SK-N-SH treated with all-trans-retinoic acid at 6 μM for 48 hours (cell line): ENCODE measurements at regions not wholly inside any gene's neighbourhood (a gene's known extent, or its start where the extent isn't known, plus 50 kb on each side); places are given as distances from the start of the nearest gene placed in this dataset.

Source experiments
- ATAC-seq: fragments of 200-7000 bp; cut with Tn5 transposase; 3 replicates; pipeline ENCODE4 v1.9.1; 2020; ENCODE audit warnings: mild to moderate bottlenecking, moderate library complexity
- ARNTL ChIP-seq: fragments of 450-650 bp; formaldehyde crosslinking; IDR thresholded peaks from 2 replicates; pipeline ENCODE4 v1.5.0; 2020; ENCODE audit warnings: low read depth, mild to moderate bottlenecking, moderate library complexity, borderline replicate concordance
- CREB5 ChIP-seq: fragments of 250-450 bp; sonication (Bioruptor Pico); IDR thresholded peaks from 2 replicates; pipeline ENCODE4 v1.5.1; 2020; ENCODE audit warnings: low read depth, mild to moderate bottlenecking, moderate library complexity
- CSRNP3 ChIP-seq: fragments of 250-450 bp; sonication (Bioruptor Pico); IDR thresholded peaks from 2 replicates; pipeline ENCODE4 v1.5.1; 2021; ENCODE audit warnings: mild to moderate bottlenecking, moderate library complexity
- ESRRG ChIP-seq: fragments of 250-450 bp; sonication (Bioruptor Pico); IDR thresholded peaks from 2 replicates; pipeline ENCODE4 v1.6.1; 2021; ENCODE audit warnings: mild to moderate bottlenecking
- GLIS3 ChIP-seq: fragments of 250-450 bp; sonication (Bioruptor Pico); IDR thresholded peaks from 2 replicates; pipeline ENCODE4 v1.5.0; 2020; ENCODE audit warnings: mild to moderate bottlenecking, moderate library complexity
- ISL1 ChIP-seq: fragments of 250-450 bp; sonication (Bioruptor Pico); IDR thresholded peaks from 2 replicates; pipeline ENCODE4 v2.1.2; 2022; ENCODE audit warnings: mild to moderate bottlenecking, moderate library complexity
- OSR1 ChIP-seq: fragments of 250-450 bp; sonication (Bioruptor Pico); IDR thresholded peaks from 2 replicates; pipeline ENCODE4 v1.8.0; 2022; ENCODE audit warnings: moderate library complexity, mild to moderate bottlenecking, inconsistent platforms
- PATZ1 ChIP-seq: fragments of 250-450 bp; sonication (Bioruptor Pico); IDR thresholded peaks from 2 replicates; pipeline ENCODE4 v1.8.0; 2020; ENCODE audit warnings: mild to moderate bottlenecking, moderate library complexity, borderline replicate concordance
- PPARA ChIP-seq: fragments of 250-450 bp; sonication (Bioruptor Pico); IDR thresholded peaks from 2 replicates; pipeline ENCODE4 v1.5.0; 2020; ENCODE audit warnings: mild to moderate bottlenecking, borderline replicate concordance
- RARB ChIP-seq: fragments of 250-450 bp; sonication (Bioruptor Pico); IDR thresholded peaks from 2 replicates; pipeline ENCODE4 v1.8.0; 2021; ENCODE audit warnings: mild to moderate bottlenecking, moderate library complexity
- SNAI2 ChIP-seq: fragments of 250-450 bp; sonication (Bioruptor Pico); IDR thresholded peaks from 2 replicates; pipeline ENCODE4 v1.5.0; 2020; ENCODE audit warnings: mild to moderate bottlenecking, moderate library complexity
- TCF4 ChIP-seq: fragments of 250-450 bp; sonication (Bioruptor Pico); IDR thresholded peaks from 2 replicates; pipeline ENCODE4 v1.8.0; 2021; ENCODE audit warnings: mild to moderate bottlenecking, moderate library complexity, borderline replicate concordance
- TOX ChIP-seq: fragments of 250-450 bp; sonication (Bioruptor Pico); IDR thresholded peaks from 2 replicates; pipeline ENCODE4 v1.8.0; 2021; ENCODE audit warnings: mild to moderate bottlenecking, moderate library complexity, borderline replicate concordance
- TSHZ2 ChIP-seq: fragments of 250-450 bp; sonication (Bioruptor Pico); IDR thresholded peaks from 2 replicates; pipeline ENCODE4 v1.5.0; 2020; ENCODE audit warnings: mild to moderate bottlenecking, moderate library complexity
- ZC3H10 ChIP-seq: fragments of 250-450 bp; sonication (Bioruptor Pico); IDR thresholded peaks from 2 replicates; pipeline ENCODE4 v1.5.1; 2021; ENCODE audit warnings: mild to moderate bottlenecking, moderate library complexity
- ZFP3 ChIP-seq: fragments of 250-450 bp; sonication (Bioruptor Pico); IDR thresholded peaks from 2 replicates; pipeline ENCODE4 v1.5.0; 2020; ENCODE audit warnings: mild to moderate bottlenecking, moderate library complexity
- ZFP30 ChIP-seq: fragments of 450-650 bp; formaldehyde crosslinking; IDR thresholded peaks from 2 replicates; pipeline ENCODE4 v1.5.0; 2022; ENCODE audit warnings: mild to moderate bottlenecking, moderate library complexity
- ZNF565 ChIP-seq: fragments of 450-650 bp; formaldehyde crosslinking; conservative IDR thresholded peaks from 2 replicates; pipeline ENCODE4 v1.5.0; 2020; ENCODE audit warnings: low read depth, mild to moderate bottlenecking, moderate library complexity
- ZNF70 ChIP-seq: fragments of 450-650 bp; formaldehyde crosslinking; IDR thresholded peaks from 2 replicates; pipeline ENCODE4 v1.5.0; 2020; ENCODE audit warnings: mild to moderate bottlenecking, moderate library complexity
- ZNF8 ChIP-seq: fragments of 450-650 bp; formaldehyde crosslinking; IDR thresholded peaks from 2 replicates; pipeline ENCODE4 v1.5.0; 2020; ENCODE audit warnings: mild to moderate bottlenecking, moderate library complexity

- TF ChIP-seq TSHZ2 (CRISPR knock-in tag) (no peak), TOX (CRISPR knock-in tag) (no peak), ESRRG (CRISPR knock-in tag) (no peak), ZNF70 (CRISPR knock-in tag) (no peak), ISL1 (CRISPR knock-in tag) (no peak)
Measured at GRCh38 chr5:82910491-82910890, 166.7 kb downstream of the TMEM167A start (continued).

GRCh38 chr5:82909771-82910170 is 167.4 kb downstream of the TMEM167A start:
- no peak for ATAC-seq
- TF ChIP-seq RARB (CRISPR knock-in tag): no peak
- TF ChIP-seq ZNF8 (CRISPR knock-in tag): no peak
- no peak for TF ChIP-seq ZC3H10
- TF ChIP-seq ARNTL: no peak
- TF ChIP-seq ESRRG (CRISPR knock-in tag): no peak
- no peak for TF ChIP-seq PPARA (CRISPR knock-in tag)
- no peak for TF ChIP-seq ZFP3 (CRISPR knock-in tag)
- TF ChIP-seq TCF4: no peak
- TF ChIP-seq ISL1 (CRISPR knock-in tag): no peak
- TF ChIP-seq ZFP30 (CRISPR knock-in tag): no peak
- TF ChIP-seq ZNF565: no peak
- TF ChIP-seq TSHZ2 (CRISPR knock-in tag): no peak
- TF ChIP-seq OSR1: no peak

- ATAC-seq: no peak
Measured at GRCh38 chr5:82905986-82906385, 171.2 kb downstream of the TMEM167A start.

More at GRCh38 chr5:82905986-82906385, 171.2 kb downstream of the TMEM167A start:
- TF ChIP-seq SNAI2 (CRISPR knock-in tag) (no peak), CREB5 (CRISPR knock-in tag) (no peak), PPARA (CRISPR knock-in tag) (no peak), TOX (CRISPR knock-in tag) (no peak), CSRNP3 (CRISPR knock-in tag) (no peak), ISL1 (CRISPR knock-in tag) (no peak), ESRRG (CRISPR knock-in tag) (no peak), ZNF565 (no peak), ZNF70 (CRISPR knock-in tag) (no peak), GLIS3 (CRISPR knock-in tag) (no peak), RARB (CRISPR knock-in tag) (no peak), TCF4 (no peak), TSHZ2 (CRISPR knock-in tag) (no peak), ZFP30 (CRISPR knock-in tag) (no peak), ZC3H10 (no peak), PATZ1 (CRISPR knock-in tag) (no peak)
